HG03280 (cell line): ENCODE measurements at regions not wholly inside any gene's neighbourhood (a gene's known extent, or its start where the extent isn't known, plus 50 kb on each side); places are given as distances from the start of the nearest gene placed in this dataset.
"Not testable (repeated sequence)": the region's sequence is repeated elsewhere in the genome, so short reads cannot be mapped to it uniquely, and the experiment has no call there.

Source experiments
- ATAC-seq: cut with Tn5 transposase; IDR thresholded peaks from one replicate; pipeline ENCODE4 v1.9.1; 2021; ENCODE audit warnings: mild to moderate bottlenecking, moderate library complexity; ENCODE audit not compliant: unreplicated experiment

GRCh38 chrY:16715278-16715677 lies 1164.7 kb downstream of the CDY2B start:
- ATAC-seq, result no peak

GRCh38 chrY:16673102-16673787 lies 1206.8 kb downstream of the CDY2B start:
- no peak for ATAC-seq

- ATAC-seq, result no peak
Observed at GRCh38 chrY:16668402-16668801, 1211.6 kb downstream of the CDY2B start.

GRCh38 chrY:16662741-16663140 lies 1217.3 kb downstream of the CDY2B start:
- ATAC-seq, result no peak

GRCh38 chrY:16659340-16659739 lies 1220.7 kb downstream of the CDY2B start:
- no peak for ATAC-seq

GRCh38 chrY:16653971-16654370 lies 1226.0 kb downstream of the CDY2B start:
- ATAC-seq, result no peak

GRCh38 chrY:16645991-16646390 lies 1234.0 kb downstream of the CDY2B start:
- ATAC-seq, result no peak

GRCh38 chrY:16645449-16645848 lies 1234.6 kb downstream of the CDY2B start:
- no peak for ATAC-seq

GRCh38 chrY:16644270-16644800 lies 1235.7 kb downstream of the CDY2B start:
- ATAC-seq, result peak; percentile 66

GRCh38 chrY:16639777-16640176 lies 1240.2 kb downstream of the CDY2B start:
- no peak for ATAC-seq

- not testable (repeated sequence) for ATAC-seq
Observed at GRCh38 chrY:16638743-16639142, 1241.3 kb downstream of the CDY2B start.

GRCh38 chrY:16636254-16636653 lies 1243.8 kb downstream of the CDY2B start:
- peak; percentile 98 for ATAC-seq

- ATAC-seq, result no peak
Observed at GRCh38 chrY:16629146-16629545, 1250.9 kb downstream of the CDY2B start.

- no peak for ATAC-seq
Observed at GRCh38 chrY:16627122-16627521, 1252.9 kb downstream of the CDY2B start.

GRCh38 chrY:16616201-16616975 lies 1263.6 kb downstream of the CDY2B start:
- no peak for ATAC-seq

GRCh38 chrY:16608679-16609078 lies 1271.3 kb downstream of the CDY2B start:
- ATAC-seq, result no peak

- ATAC-seq, result no peak
Observed at GRCh38 chrY:16602146-16602545, 1277.9 kb downstream of the CDY2B start.

- no peak for ATAC-seq
Observed at GRCh38 chrY:16601626-16602025, 1278.4 kb downstream of the CDY2B start.

- no peak for ATAC-seq
Observed at GRCh38 chrY:16572061-16572460, 1308.0 kb downstream of the CDY2B start.

- ATAC-seq, result no peak
Observed at GRCh38 chrY:16562491-16562890, 1317.5 kb downstream of the CDY2B start.

GRCh38 chrY:16522021-16522420 lies 1358.0 kb downstream of the CDY2B start:
- no peak for ATAC-seq

GRCh38 chrY:16502733-16503214 lies 1377.2 kb downstream of the CDY2B start:
- ATAC-seq, result no peak
